OCI-LY3 (cell line): ENCODE measurements at regions not wholly inside any gene's neighbourhood (a gene's known extent, or its start where the extent isn't known, plus 50 kb on each side); places are given as distances from the start of the nearest gene placed in this dataset.

Source experiments
- CTCF ChIP-seq: fragments of 200-600, 300-600 bp; sonication (generic); IDR thresholded peaks from 2 replicates; pipeline ENCODE4 v1.5.1; 2014; ENCODE audit warnings: antibody characterized with exemption, low read length, low read depth
- EZH2phosphoT487 ChIP-seq: fragments of 200-600 bp; shearing (Covaris generic); IDR thresholded peaks from 2 replicates; pipeline ENCODE4 v1.6.1; 2018; ENCODE audit warnings: antibody characterized with exemption, mixed run types, low read depth

- TF ChIP-seq CTCF (no peak), EZH2phosphoT487 (no peak)
Observed at GRCh38 chr2:76298041-76298440, 587.3 kb upstream of the GCFC2 start.
